ENCODE measurements at regions not wholly inside any gene's neighbourhood (a gene's known extent, or its start where the extent isn't known, plus 50 kb on each side); places are given as distances from the start of the nearest gene placed in this dataset.
"Not testable (repeated sequence)": the region's sequence is repeated elsewhere in the genome, so short reads cannot be mapped to it uniquely, and the experiment has no call there.

GRCh38 chr3:194906229-194906629 is 220.5 kb downstream of the FAM43A start:
- no peak for DNase-seq (ENCODE audit: extremely low read depth, low read depth)
- no peak for TF ChIP-seq CTCF (IDR thresholded peaks at IDR 0.05; ENCODE audit: low read depth, low read length)

GRCh38 chr3:194906970-194907629 is 221.4 kb downstream of the FAM43A start:
- no peak for DNase-seq (ENCODE audit: extremely low read depth, low read depth)
- no peak for TF ChIP-seq CTCF (IDR thresholded peaks at IDR 0.05; ENCODE audit: low read depth, low read length)

- DNase-seq (ENCODE audit: extremely low read depth, low read depth), result no peak
- no peak for TF ChIP-seq CTCF (IDR thresholded peaks at IDR 0.05; ENCODE audit: low read depth, low read length)
These were observed 222.1 kb downstream of the FAM43A start for GRCh38 chr3:194907811-194908210.

GRCh38 chr3:194908496-194908895 is 222.8 kb downstream of the FAM43A start:
- no peak for DNase-seq (ENCODE audit: extremely low read depth, low read depth)
- TF ChIP-seq CTCF (IDR thresholded peaks at IDR 0.05; ENCODE audit: low read depth, low read length), result no peak

- no peak for DNase-seq (ENCODE audit: extremely low read depth, low read depth)
- no peak; the same call in none of the 2 replicates for TF ChIP-seq CTCF (IDR thresholded peaks at IDR 0.05; ENCODE audit: low read depth, low read length)
These were observed 223.3 kb downstream of the FAM43A start for GRCh38 chr3:194908972-194909371.

GRCh38 chr3:194910414-194910984 is 224.8 kb downstream of the FAM43A start:
- no peak for DNase-seq (ENCODE audit: extremely low read depth, low read depth)
- no peak for TF ChIP-seq CTCF (IDR thresholded peaks at IDR 0.05; ENCODE audit: low read depth, low read length)

GRCh38 chr3:194913316-194913715 is 227.6 kb downstream of the FAM43A start:
- no peak for TF ChIP-seq CTCF (IDR thresholded peaks at IDR 0.05; ENCODE audit: low read depth, low read length)
- no peak for DNase-seq (ENCODE audit: extremely low read depth, low read depth)

- not testable (repeated sequence) for DNase-seq (ENCODE audit: extremely low read depth, low read depth)
These were observed 239.2 kb downstream of the FAM43A start for GRCh38 chr3:194924889-194925288.

Data from AG09319 (cell line).